ENCODE measurements at regions not wholly inside any gene's neighbourhood (a gene's known extent, or its start where the extent isn't known, plus 50 kb on each side); places are given as distances from the start of the nearest gene placed in this dataset.
"Not testable (repeated sequence)": the region's sequence is repeated elsewhere in the genome, so short reads cannot be mapped to it uniquely, and the experiment has no call there.

GRCh38 chr13:61495648-61496047, 80.0 kb upstream of the PCDH20 start:
- Histone ChIP-seq H3K27me3 (no peaks in the 10 kb centered on the region), H3K9me3 (ENCODE audit: low read depth) (no peaks in the 10 kb centered on the region), H3K9me2 (replicated peaks; ENCODE audit: insufficient read depth) (no peaks in the 10 kb centered on the region), H3K4me2 (no peak overlapping the region), H4K20me1 (ENCODE audit: insufficient read depth, poor library complexity, severe bottlenecking) (no peaks in the 10 kb centered on the region), H3K27ac (no peak overlapping the region), H3K79me2 (no peaks in the 10 kb centered on the region), H3K36me3 (replicated peaks; ENCODE audit: insufficient read depth, low read depth) (no peaks in the 10 kb centered on the region), H3K4me3 (no peak overlapping the region), H2AFZ (no peak overlapping the region), H3K4me1 (ENCODE audit: insufficient read depth) (no peaks in the 10 kb centered on the region)
- no peak for DNase-seq (ENCODE audit: low spot score)
- WGBS (ENCODE audit: low lambda C conversion rate, missing lambda C conversion rate) = 92% methylated on average over 2 of the region's 2 CpGs
- no peak for TF ChIP-seq CTCF (IDR thresholded peaks at IDR 0.05; ENCODE audit: poor library complexity)
- no peak for TF ChIP-seq EZH2phosphoT487 (IDR thresholded peaks at IDR 0.05; ENCODE audit: low read depth, severe bottlenecking, unreplicated experiment)
- TF ChIP-seq EZH2 (IDR thresholded peaks at IDR 0.05; ENCODE audit: borderline replicate concordance) = no peak

- WGBS (ENCODE audit: low lambda C conversion rate, missing lambda C conversion rate) = 95% methylated on average over 15 of the region's 15 CpGs
- not testable (repeated sequence) for H3K4me2 ChIP-seq; H3K79me2 ChIP-seq; H2AFZ ChIP-seq; H3K4me1 ChIP-seq (ENCODE audit: insufficient read depth); H3K27ac ChIP-seq; H3K4me3 ChIP-seq; H3K9me3 ChIP-seq (ENCODE audit: low read depth); H3K27me3 ChIP-seq; DNase-seq (ENCODE audit: low spot score); H3K36me3 ChIP-seq (replicated peaks; ENCODE audit: insufficient read depth, low read depth); H3K9me2 ChIP-seq (replicated peaks; ENCODE audit: insufficient read depth); H4K20me1 ChIP-seq (ENCODE audit: insufficient read depth, poor library complexity, severe bottlenecking)
Measured at GRCh38 chr13:61493556-61493955, 77.9 kb upstream of the PCDH20 start.

DNA sequence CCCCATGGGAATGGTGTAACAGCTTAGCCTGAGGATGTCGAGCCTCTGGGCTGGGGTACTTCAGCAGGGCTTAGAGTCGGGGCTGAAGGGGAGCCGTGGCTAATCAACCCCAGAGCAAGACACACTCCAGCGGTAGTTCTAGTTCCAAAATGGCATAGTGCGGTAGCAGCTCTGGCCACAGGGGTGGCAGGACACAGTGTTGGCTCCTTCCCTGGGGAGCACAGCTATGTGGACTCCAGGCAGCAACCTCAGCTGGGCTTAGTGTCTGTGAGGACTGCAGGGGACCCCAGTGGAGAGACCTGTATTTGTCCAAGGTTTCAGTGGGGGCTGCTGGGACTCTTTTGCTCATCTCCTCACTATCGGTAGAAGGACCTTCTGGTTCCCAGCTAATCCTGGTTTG, 70.8 kb upstream of the PCDH20 start:
- TF ChIP-seq EZH2phosphoT487 (IDR thresholded peaks at IDR 0.05; ENCODE audit: low read depth, severe bottlenecking, unreplicated experiment) (no peak), CTCF (IDR thresholded peaks at IDR 0.05; ENCODE audit: poor library complexity) (no peak), EZH2 (IDR thresholded peaks at IDR 0.05; ENCODE audit: borderline replicate concordance) (no peak)
- DNase-seq (ENCODE audit: low spot score) = no peak
- Histone ChIP-seq H3K79me2 (no peaks in the 10 kb centered on the region), H3K4me1 (ENCODE audit: insufficient read depth) (no peaks in the 10 kb centered on the region), H2AFZ (no peak overlapping the region), H4K20me1 (ENCODE audit: insufficient read depth, poor library complexity, severe bottlenecking) (no peaks in the 10 kb centered on the region), H3K4me3 (no peak overlapping the region), H3K9me3 (ENCODE audit: low read depth) (no peaks in the 10 kb centered on the region), H3K27ac (no peak overlapping the region), H3K4me2 (no peak overlapping the region), H3K27me3 (no peaks in the 10 kb centered on the region), H3K36me3 (replicated peaks; ENCODE audit: insufficient read depth, low read depth) (no peaks in the 10 kb centered on the region), H3K9me2 (replicated peaks; ENCODE audit: insufficient read depth) (no peaks in the 10 kb centered on the region)
- 90% methylated on average over 6 of the region's 6 CpGs for WGBS (ENCODE audit: low lambda C conversion rate, missing lambda C conversion rate)

- 89% methylated on average over 2 of the region's 2 CpGs for WGBS (ENCODE audit: low lambda C conversion rate, missing lambda C conversion rate)
Measured at GRCh38 chr13:61485128-61485765, 69.6 kb upstream of the PCDH20 start.

More at GRCh38 chr13:61485128-61485765, 69.6 kb upstream of the PCDH20 start:
- no peak overlapping the region for H2AFZ ChIP-seq
- no peaks in the 10 kb centered on the region for H3K27me3 ChIP-seq
- no peaks in the 10 kb centered on the region for H3K9me2 ChIP-seq (replicated peaks; ENCODE audit: insufficient read depth)
- no peak overlapping the region for H3K4me2 ChIP-seq
- H3K9me3 ChIP-seq (ENCODE audit: low read depth) = no peaks in the 10 kb centered on the region
- no peak for DNase-seq (ENCODE audit: low spot score)
- no peaks in the 10 kb centered on the region for H3K36me3 ChIP-seq (replicated peaks; ENCODE audit: insufficient read depth, low read depth)
- H4K20me1 ChIP-seq (ENCODE audit: insufficient read depth, poor library complexity, severe bottlenecking) = no peaks in the 10 kb centered on the region
- no peaks in the 10 kb centered on the region for H3K4me1 ChIP-seq (ENCODE audit: insufficient read depth)
- H3K79me2 ChIP-seq = no peaks in the 10 kb centered on the region
- TF ChIP-seq EZH2 (IDR thresholded peaks at IDR 0.05; ENCODE audit: borderline replicate concordance) (no peak), CTCF (IDR thresholded peaks at IDR 0.05; ENCODE audit: poor library complexity) (no peak), EZH2phosphoT487 (IDR thresholded peaks at IDR 0.05; ENCODE audit: low read depth, severe bottlenecking, unreplicated experiment) (no peak)
- no peak overlapping the region for H3K27ac ChIP-seq
- no peak overlapping the region for H3K4me3 ChIP-seq

All from hepatocyte (in vitro differentiated cells).